OCI-LY7 (cell line): ENCODE measurements at regions not wholly inside any gene's neighbourhood (a gene's known extent, or its start where the extent isn't known, plus 50 kb on each side); places are given as distances from the start of the nearest gene placed in this dataset.

Experiments
- BruUV-seq: library from RNA; stranded (reverse); fragments of 400-500 nt; replicated peaks from 2 replicates; lab custom pipeline; 2021; lab: Mats Ljungman, UMichigan
- CTCF ChIA-PET: fragments of 300-600 bp; sonication (Branson Sonifier 250); formaldehyde crosslinking; loops from one replicate; lab custom pipeline; 2022; ENCODE audit warnings: antibody characterized with exemption; ENCODE audit not compliant: unreplicated experiment; lab: Charles Lee
- POLR2A ChIA-PET: fragments of 300-600 bp; sonication (Branson Sonifier 250); formaldehyde crosslinking; loops from one replicate; lab custom pipeline; 2022; ENCODE audit warnings: antibody characterized with exemption; lab: Charles Lee
- DNase-seq: peaks from one replicate; pipeline ENCODE4 v3.0.0-alpha.2; 2015; ENCODE audit warnings: low spot score
- H2AFZ ChIP-seq: fragments of 200-600 bp; sonication (generic), shearing (Covaris generic); 2 replicates; pipeline ENCODE4 v1.6.1; 2014; ENCODE audit warnings: mild to moderate bottlenecking, antibody characterized with exemption, low read length, moderate library complexity
- H3K27ac ChIP-seq: fragments of 200-600 bp; sonication (generic); 2 replicates; pipeline ENCODE4 v1.5.1; 2014; ENCODE audit warnings: mixed run types, low read depth, mild to moderate bottlenecking, moderate library complexity, low read length, inconsistent platforms; ENCODE audit not compliant: poor library complexity, severe bottlenecking
- H3K36me3 ChIP-seq: fragments of 200-600 bp; sonication (generic); 2 replicates; pipeline ENCODE4 v1.6.1; 2014; ENCODE audit warnings: mild to moderate bottlenecking, antibody characterized with exemption, low read length, moderate library complexity, mixed read lengths; ENCODE audit not compliant: insufficient read depth
- H3K4me1 ChIP-seq: fragments of 200-600 bp; sonication (generic); 2 replicates; pipeline ENCODE4 v1.5.1; 2014; ENCODE audit warnings: mild to moderate bottlenecking, low read length; ENCODE audit not compliant: insufficient read depth, poor library complexity, severe bottlenecking
- H3K4me2 ChIP-seq: fragments of 200-600 bp; sonication (generic); 2 replicates; pipeline ENCODE4 v1.6.1; 2014; ENCODE audit warnings: mild to moderate bottlenecking, low read length
- H3K4me3 ChIP-seq: fragments of 200-600 bp; sonication (generic); 2 replicates; pipeline ENCODE4 v1.5.1; 2014; ENCODE audit warnings: mild to moderate bottlenecking, low read depth, low read length; ENCODE audit not compliant: poor library complexity, severe bottlenecking
- H3K79me2 ChIP-seq: fragments of 200-600 bp; sonication (generic); 2 replicates; pipeline ENCODE4 v1.6.1; 2016; ENCODE audit warnings: low read depth, mild to moderate bottlenecking, low read length, moderate library complexity, mixed read lengths; ENCODE audit not compliant: insufficient read depth
- H3K9me2 ChIP-seq: fragments of 200-600 bp; sonication (generic); 2 replicates; pipeline ENCODE4 v1.6.1; 2016; ENCODE audit warnings: mild to moderate bottlenecking, low read length, mixed read lengths; ENCODE audit not compliant: insufficient read depth
- H3K9me3 ChIP-seq: fragments of 200-600 bp; sonication (generic); 2 replicates; pipeline ENCODE4 v1.6.1; 2014; ENCODE audit warnings: mild to moderate bottlenecking, mixed run types, low read length, mixed read lengths
- H4K20me1 ChIP-seq: fragments of 200-600 bp; sonication (generic); 2 replicates; pipeline ENCODE4 v1.6.1; 2014; ENCODE audit warnings: mild to moderate bottlenecking, antibody characterized with exemption, low read length, moderate library complexity, mixed read lengths; ENCODE audit not compliant: insufficient read depth
- CTCF ChIP-seq: fragments of 200-600 bp; sonication (generic); conservative IDR thresholded peaks from 2 replicates; pipeline ENCODE4 v1.5.1; 2014; ENCODE audit warnings: mild to moderate bottlenecking, antibody characterized with exemption, low read length, moderate library complexity, mixed read lengths
- EZH2phosphoT487 ChIP-seq: fragments of 200-600 bp; sonication (generic); IDR thresholded peaks from 2 replicates; pipeline ENCODE4 v1.6.1; 2018; ENCODE audit warnings: low read depth, borderline replicate concordance, mild to moderate bottlenecking, mixed run types, antibody characterized with exemption, low read length, moderate library complexity, mixed read lengths
- intact Hi-C: fragments of 100-400 bp; cut with micrococcal nuclease; formaldehyde crosslinking; loops from one replicate; pipeline ENCODE4 v1.10.0; 2022; ENCODE audit not compliant: unreplicated experiment

GRCh38 chr17:52298881-52299280 is 140.4 kb upstream of the CA10 start:
- Histone ChIP-seq H2AFZ (no peak overlapping the region), H3K9me2 (no peaks in the 10 kb centered on the region), H3K36me3 (no peaks in the 10 kb centered on the region), H4K20me1 (no peaks in the 10 kb centered on the region), H3K27ac (no peak overlapping the region), H3K4me3 (no peak overlapping the region), H3K4me1 (no peaks in the 10 kb centered on the region), H3K79me2 (no peaks in the 10 kb centered on the region), H3K4me2 (no peak overlapping the region), H3K9me3 (no peaks in the 10 kb centered on the region)
- no peak for TF ChIP-seq EZH2phosphoT487
- no peak for TF ChIP-seq CTCF
- intact Hi-C loops, result no loop called here
- no TSS peak for BruUV-seq
- CTCF ChIA-PET, result no interaction called here
- POLR2A ChIA-PET, result interaction anchor here (0.6 kb wide), 2 partner anchors 12 to 165 kb away, joined by 3 to 5 read pairs; no protein-coding TSS in a partner anchor
- DNase-seq, result no peak

- H3K79me2 ChIP-seq, result no peaks in the 10 kb centered on the region
- no TSS peak for BruUV-seq
- H2AFZ ChIP-seq, result no peak overlapping the region
- H4K20me1 ChIP-seq, result no peaks in the 10 kb centered on the region
- H3K4me1 ChIP-seq, result no peaks in the 10 kb centered on the region
- H3K4me3 ChIP-seq, result no peak overlapping the region
- TF ChIP-seq EZH2phosphoT487, result no peak
- peak; percentile 50 for TF ChIP-seq CTCF
- H3K36me3 ChIP-seq, result no peaks in the 10 kb centered on the region
- intact Hi-C loops, result no loop called here
- no peaks in the 10 kb centered on the region for H3K9me2 ChIP-seq
- no peak overlapping the region for H3K4me2 ChIP-seq
- H3K9me3 ChIP-seq, result no peaks in the 10 kb centered on the region
- POLR2A ChIA-PET, result no interaction called here
- CTCF ChIA-PET, result no interaction called here
- no peak overlapping the region for H3K27ac ChIP-seq
- DNase-seq, result no peak
Observed at GRCh38 chr17:52297230-52298010, 138.9 kb upstream of the CA10 start.

- H4K20me1 ChIP-seq, result no peaks in the 10 kb centered on the region
- POLR2A ChIA-PET, result interaction anchor here (0.6 kb wide), 1 partner anchor 28 kb away, joined by 6 read pairs; no protein-coding TSS in a partner anchor
- intact Hi-C loops, result no loop called here
Observed at GRCh38 chr17:52294301-52294700, 135.8 kb upstream of the CA10 start.

More at GRCh38 chr17:52294301-52294700, 135.8 kb upstream of the CA10 start:
- Histone ChIP-seq H3K27ac (no peak overlapping the region), H3K4me3 (no peak overlapping the region), H3K4me2 (no peak overlapping the region), H2AFZ (no peak overlapping the region), H3K36me3 (no peaks in the 10 kb centered on the region), H3K9me3 (no peaks in the 10 kb centered on the region), H3K79me2 (no peaks in the 10 kb centered on the region), H3K4me1 (no peaks in the 10 kb centered on the region), H3K9me2 (no peaks in the 10 kb centered on the region)
- DNase-seq, result no peak
- TF ChIP-seq EZH2phosphoT487 (no peak), CTCF (no peak)
- BruUV-seq, result no TSS peak
- CTCF ChIA-PET, result no interaction called here
